GM21825 (cell line): ENCODE measurements at regions not wholly inside any gene's neighbourhood (a gene's known extent, or its start where the extent isn't known, plus 50 kb on each side); places are given as distances from the start of the nearest gene placed in this dataset.

Experiments used
- ATAC-seq: cut with Tn5 transposase; IDR thresholded peaks from one replicate; pipeline ENCODE4 v1.9.1; 2021; ENCODE audit warnings: mild to moderate bottlenecking, moderate library complexity; ENCODE audit not compliant: unreplicated experiment

- no peak for ATAC-seq
Observed at GRCh38 chr13:47190696-47191305, 293.9 kb upstream of the HTR2A start.

DNA sequence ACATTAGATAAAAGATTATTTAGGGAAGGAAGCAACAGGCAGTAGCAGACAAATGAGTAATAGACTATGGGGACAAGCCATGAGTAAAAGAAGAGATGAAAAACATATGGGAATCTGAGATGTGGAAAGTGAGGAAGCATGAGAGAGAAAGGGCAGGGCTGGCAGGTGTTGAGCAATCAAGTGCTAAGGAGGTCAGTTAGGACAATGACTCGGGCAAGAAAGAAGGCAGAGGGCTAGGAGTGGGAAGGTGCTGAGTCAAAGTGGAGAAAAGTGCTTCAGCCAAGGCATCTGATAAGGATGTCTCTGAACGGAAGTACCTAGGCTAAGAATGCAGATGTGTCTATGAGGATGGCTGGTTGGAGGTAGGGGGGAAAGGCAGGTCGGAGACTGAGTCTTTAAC is 291.9 kb upstream of the HTR2A start:
- no peak for ATAC-seq

- ATAC-seq, result no peak
Observed at GRCh38 chr13:47186471-47186870, 289.6 kb upstream of the HTR2A start.

DNA sequence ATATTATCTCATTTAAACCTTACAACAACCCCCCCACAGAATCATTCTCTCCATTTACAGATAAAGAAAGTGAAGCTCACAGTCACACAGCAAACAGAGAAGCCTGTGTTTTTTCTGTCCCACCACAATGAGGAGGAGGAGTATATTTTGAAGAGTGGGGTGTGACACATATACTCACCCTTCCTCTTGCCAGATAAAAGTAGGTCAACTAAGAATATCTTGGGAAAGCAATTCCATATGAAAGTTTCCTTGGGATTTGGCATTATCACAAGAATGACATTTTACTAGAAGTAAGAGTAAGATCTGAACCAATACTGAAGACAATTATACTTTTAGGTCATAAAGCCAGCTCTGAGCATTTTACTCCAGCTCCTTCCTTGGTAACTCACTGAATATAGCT is 287.5 kb upstream of the HTR2A start:
- ATAC-seq, result no peak

GRCh38 chr13:47179321-47179720 is 282.5 kb upstream of the HTR2A start:
- ATAC-seq, result no peak

DNA sequence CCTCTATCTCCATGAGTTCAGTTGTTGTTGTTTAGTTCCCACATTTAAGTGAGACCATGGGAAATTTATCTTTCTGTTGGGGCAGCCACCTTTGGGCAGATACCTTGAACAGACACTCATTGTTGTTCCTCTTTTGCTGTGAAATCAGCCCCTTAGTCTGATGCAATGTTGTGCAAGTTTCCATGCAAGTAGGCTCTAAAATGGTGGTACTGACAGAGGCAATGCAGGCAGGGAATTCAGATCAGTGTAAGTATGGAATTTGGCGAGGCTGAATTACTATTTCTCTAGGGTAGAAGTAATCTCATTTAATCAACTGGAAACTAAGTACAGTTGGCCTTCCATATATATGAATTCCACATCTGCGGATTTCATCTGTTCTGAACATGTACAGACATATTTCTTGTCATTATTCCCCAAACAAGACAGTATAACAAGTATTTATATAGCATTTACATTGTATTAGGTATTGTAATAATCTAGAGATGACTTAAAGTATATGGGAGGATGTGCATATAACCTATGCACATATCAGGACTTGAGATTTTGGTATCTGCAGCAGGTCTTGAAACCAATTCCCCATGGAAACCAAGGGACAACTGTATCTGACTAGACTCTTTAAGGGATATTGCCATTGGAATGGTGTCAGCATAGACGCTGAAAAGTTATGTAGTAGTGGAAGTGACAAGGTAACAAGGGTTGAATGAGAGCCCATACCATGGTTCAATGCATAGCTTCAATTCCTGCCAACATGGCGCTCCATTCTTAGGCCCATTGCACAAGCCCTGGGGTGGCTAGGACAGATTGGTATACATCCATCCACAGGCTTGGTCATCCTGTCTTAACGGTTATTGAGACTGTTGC is 281.5 kb upstream of the HTR2A start:
- no peak for ATAC-seq

DNA sequence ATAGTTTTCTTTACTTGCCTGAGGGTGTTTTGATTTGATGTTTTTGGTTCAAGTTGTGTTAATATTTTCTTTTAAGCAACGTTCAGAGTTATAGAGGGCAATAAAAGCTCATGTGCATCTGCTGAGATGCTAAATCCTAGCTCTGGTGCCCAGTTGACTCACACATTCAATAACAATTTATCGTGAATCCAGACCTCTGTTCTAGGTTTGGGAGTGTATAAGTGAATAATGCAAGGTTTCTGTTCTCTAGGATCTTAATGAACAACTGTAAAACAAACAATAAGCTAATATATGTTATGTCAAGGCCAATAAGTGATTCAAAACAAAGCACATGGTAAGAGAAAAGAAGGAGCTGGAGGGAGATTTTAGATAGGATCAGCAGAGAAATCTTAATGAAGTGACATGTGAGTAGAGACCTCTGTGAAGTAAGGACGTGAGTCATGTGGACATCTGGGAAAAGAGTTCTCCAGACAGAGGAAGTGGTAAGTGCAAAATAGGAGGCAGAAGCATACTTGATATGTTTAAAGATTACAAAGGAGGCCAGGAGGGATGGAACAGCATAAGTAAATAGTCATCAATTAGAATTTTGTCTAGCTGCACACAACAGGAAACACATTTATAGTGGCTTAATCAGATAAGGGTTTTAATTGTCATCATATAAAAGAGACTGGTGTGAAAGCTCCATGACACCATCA is 278.5 kb upstream of the HTR2A start:
- ATAC-seq, result no peak

DNA sequence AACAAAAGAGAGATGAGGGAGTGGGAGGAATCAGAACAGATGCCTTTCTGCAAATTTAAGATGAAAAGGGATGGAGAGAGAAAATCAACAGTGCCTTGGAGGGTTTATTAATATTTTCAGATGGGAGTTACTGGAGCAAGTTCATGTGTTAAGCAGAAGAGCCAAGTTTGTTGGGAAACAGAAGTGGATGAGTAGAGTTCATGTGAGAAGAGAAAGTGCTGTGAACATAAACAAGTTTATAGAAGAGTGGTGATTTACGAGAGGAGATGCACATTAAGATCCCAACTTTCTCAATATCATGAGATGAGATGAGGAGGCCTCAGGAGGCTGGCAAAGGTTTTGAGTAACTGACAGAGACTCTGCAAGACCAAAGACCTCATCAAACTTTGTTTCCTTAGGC is 274.1 kb upstream of the HTR2A start:
- no peak for ATAC-seq

- no peak for ATAC-seq
Observed at GRCh38 chr13:47168618-47169017, 271.8 kb upstream of the HTR2A start.

GRCh38 chr13:47168066-47168465 is 271.2 kb upstream of the HTR2A start:
- no peak for ATAC-seq

DNA sequence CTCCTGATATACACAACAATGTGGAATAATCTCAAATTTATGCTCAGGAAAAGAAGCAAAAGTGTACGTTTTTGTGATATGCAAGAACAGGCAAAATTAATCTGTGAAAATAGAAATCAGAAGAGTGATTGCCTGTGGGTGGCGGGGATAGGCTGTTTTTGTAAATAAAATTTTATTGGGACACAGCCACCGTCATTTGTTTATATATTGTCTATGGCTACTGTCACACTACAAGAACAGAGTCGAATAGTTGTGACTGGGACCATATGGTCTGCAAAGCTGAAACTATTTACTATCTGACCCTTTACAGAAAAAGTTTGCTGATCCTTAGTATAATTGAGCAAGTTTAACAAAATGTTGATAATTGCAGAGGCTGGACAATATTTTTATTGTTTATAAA is 269.5 kb upstream of the HTR2A start:
- no peak for ATAC-seq

DNA sequence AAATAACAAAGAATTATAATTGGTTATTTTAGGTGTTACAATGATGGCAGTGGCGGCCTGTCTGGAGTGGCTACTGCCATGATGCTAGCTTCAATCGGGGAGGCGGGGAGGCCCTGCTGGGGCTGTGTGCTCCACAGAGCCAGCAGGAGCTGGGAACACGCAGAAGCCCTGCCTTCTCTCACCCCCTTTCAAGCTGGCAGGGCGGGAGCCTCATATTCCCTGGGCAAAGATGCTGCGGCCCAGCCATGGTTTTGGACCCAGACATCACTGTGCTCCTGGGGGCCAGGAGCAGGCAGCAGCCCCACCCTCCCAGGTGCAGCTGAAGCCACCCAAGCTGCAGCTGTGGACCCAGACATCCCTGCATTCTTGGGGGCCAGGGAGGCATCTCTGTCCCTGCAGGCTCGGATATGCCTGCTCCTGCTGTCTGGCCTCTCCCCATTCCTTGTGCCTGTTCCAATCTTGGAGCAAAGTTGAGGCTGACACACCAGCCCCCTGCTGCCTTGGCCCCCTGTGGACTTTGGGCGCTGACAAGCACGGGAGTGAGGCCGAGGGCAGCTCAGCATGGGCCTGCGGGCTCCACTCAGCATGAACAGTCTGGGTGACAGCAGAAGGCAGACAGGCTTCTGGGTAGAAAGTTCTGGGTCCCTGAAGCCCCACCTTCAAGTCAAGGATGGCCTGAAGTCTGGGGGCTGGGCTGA is 263.1 kb upstream of the HTR2A start:
- no peak for ATAC-seq

GRCh38 chr13:47158593-47158992 is 261.7 kb upstream of the HTR2A start:
- ATAC-seq, result no peak

DNA sequence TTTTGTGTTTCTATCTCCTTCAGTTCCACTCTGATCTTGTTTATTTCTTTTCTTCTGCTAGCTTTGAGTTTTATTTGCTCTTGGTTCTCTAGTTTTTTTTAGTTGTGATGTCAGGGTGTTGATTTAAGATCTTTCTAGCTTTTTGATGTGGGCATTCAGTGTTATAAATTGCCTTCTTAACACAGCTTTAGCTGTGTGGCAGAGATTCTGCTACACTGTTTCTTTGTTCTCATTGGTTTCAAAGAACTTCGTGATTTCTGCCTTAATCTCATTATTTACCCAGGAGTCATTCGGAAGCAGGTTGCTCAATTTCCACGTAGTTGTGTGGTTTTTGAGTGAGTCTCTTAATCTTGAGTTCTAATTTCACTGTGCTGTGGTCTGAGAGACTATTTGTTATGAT is 251.7 kb upstream of the HTR2A start:
- ATAC-seq, result no peak

- ATAC-seq, result no peak
Observed at GRCh38 chr13:47147812-47148119, 250.9 kb upstream of the HTR2A start.

DNA sequence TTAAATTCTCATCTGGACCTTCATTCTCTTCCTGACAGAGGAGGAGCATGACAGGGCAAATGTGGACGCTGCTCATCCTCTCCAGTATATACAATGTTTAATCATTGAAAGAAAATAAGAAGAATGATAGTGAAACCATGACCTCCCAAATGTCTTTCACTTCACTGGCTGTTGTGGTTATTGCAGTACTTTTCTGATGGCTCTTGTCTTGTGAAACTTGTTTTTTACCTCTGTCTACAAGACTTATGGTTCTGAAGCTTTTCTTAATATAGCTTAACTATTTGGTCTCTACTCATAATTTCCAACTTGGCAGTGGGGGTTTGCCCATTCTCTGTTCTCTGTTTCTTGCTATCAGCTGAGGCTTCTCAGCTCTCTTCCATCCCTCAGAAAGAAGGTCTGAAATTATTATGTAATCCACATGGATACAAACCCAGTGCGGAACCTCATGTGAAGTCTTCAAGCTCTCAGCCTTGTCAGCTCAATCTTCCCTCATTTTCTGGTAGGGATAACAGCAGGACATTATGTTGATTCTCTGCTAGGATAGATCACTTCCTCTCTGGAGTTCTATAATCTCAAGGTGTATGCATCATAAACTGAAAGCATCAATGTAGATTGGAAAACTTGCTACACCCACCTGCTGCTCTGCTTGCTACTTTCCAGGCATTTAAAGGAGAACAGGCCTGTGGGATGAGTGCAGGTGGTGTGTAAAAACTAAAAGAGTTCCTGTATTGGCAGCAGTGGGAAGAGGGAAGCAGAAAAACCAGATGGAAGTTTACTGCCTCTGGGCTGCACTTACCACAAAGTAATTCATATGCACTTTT is 250.3 kb upstream of the HTR2A start:
- peak; percentile 95 for ATAC-seq

DNA sequence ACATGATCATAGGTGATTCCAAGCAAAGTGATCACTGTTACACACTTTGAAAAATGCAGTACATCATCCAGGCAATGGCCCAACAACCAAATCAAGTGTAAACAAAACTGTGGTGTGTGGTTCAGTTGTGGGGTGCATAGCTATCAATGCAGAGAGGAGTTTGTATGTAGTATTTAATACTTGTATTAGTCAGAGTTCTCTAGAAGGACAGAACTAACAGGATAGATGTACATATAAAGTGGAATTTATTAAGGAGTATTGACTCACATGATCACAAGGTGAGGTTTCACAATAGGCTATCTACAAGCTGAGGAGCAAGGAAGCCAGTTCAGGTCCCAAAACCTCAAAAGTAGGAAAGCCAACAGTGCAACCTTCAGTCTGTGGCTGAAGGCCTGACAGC is 249.3 kb upstream of the HTR2A start:
- no peak for ATAC-seq

DNA sequence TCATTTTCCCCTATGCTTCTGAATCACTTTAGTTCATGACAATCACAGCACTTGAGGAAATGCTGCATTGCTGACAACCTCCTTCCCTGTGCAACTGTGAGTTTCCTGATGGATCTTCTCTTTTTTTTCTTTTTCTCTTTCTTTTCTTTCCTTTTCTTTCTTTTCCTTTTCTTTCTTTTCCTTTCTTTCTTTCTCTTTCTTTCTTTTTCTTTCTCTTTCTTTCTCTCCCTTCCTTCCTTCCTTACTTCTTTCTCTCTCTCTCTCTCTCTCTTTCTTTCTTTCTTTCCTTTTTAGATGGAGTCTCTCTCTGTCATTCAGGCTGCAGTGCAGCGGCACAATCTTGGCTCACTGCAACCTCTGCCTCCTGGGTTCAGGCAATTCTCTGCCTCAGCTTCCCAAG is 247.9 kb upstream of the HTR2A start:
- no peak for ATAC-seq

GRCh38 chr13:47142105-47142504 is 245.3 kb upstream of the HTR2A start:
- no peak for ATAC-seq

DNA sequence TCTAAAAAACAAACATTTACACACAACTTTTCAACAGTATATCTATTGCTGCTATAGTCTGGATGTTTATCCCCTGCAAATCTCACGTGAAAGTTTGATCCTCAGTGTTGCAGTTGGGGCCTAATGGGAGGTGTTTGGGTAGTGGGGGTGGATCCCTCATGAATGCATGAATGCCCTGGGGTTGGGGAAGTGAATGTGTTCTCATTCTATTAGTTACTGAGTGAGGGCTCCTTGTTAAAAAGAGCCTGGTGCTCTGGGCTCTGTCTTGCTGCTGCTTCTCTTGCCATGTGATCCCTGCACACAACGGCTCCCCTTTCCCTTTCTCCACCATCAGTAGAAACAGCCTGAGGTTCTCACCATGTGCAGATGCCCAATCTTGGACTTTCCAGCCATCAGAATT is 242.7 kb upstream of the HTR2A start:
- ATAC-seq, result no peak

- ATAC-seq, result no peak
Observed at GRCh38 chr13:47136504-47136941, 239.7 kb upstream of the HTR2A start.
